Activated CD4-positive, alpha-beta T cell treated with anti-CD3 and anti-CD28 coated beads, Interleukin-2, Interleukin-6, amounts not matched to agents 100 ng/mL and 50 ng/mL, durations not matched to agents 16 hours and 8 hours (primary cell): ENCODE measurements at regions not wholly inside any gene's neighbourhood (a gene's known extent, or its start where the extent isn't known, plus 50 kb on each side); places are given as distances from the start of the nearest gene placed in this dataset.

Experiments
- DNase-seq: peaks from one replicate; pipeline ENCODE4 v3.0.0-alpha.2; 2020

DNA sequence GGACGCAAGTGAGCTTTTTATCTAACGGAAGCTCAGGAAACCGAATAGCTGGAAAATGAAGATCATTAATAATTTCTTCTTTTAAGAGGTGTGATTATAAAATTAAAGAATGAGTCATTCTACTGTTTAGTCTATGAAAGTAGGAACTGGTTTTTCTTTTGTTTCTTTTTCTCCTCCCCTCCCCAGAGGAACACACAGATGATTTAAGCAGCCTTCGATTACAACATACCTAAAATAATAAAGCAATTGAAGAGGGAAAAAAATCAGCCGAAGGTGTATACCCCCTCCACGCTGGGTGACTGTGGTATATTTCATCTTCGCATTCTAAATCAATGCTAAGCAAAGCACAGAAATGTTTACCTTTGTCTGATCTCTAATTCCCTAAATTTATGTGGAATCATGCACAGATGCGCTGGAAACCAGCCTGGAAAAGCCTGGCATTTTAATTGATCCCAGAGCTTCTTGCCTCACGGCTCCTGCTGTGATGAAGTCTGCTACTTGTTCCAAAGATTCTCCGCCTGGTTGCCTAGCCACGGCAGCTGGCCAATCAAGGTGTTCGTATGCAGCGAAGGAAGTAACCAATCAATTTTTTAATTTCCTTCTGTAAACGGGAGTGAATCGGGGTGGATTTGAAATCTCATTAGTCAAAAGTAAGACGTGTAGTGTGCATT lies 133.9 kb downstream of the FANCF start:
- DNase-seq: no peak

DNA sequence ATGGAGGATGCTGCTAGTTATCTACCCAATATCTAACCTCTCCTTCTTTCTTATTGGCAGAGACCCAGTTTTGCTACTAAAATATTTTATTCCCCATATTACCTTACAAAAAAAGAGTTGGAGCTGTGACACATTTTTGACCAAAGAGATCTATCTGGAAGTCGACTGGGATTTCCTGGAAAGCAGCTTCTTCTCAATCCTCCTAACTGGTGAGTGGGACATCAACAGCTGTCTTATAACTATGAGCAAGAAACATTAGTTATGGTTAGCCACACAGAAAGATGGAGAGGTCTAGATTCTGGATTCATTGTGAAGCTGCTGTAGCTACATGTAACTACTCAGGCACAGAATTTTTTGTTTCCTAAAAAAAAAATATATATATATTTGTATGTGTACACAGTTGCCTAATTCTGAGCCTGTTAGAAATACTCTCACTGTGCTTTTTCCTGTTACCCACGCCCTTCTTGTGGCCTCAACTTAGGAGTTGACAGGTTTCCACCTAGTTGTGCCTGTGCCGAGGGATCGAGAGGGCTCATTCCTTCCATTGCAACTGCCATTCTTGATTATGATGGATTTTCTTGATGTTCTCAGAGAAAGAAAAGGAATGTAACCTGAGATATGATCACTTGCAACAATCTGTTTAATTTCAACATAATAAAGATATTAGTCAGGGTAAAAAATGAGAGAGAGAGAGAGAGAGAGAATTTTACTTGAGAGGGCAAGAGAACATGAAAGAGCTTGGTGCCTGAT lies 142.0 kb downstream of the SLC17A6 start:
- no peak for DNase-seq

DNA sequence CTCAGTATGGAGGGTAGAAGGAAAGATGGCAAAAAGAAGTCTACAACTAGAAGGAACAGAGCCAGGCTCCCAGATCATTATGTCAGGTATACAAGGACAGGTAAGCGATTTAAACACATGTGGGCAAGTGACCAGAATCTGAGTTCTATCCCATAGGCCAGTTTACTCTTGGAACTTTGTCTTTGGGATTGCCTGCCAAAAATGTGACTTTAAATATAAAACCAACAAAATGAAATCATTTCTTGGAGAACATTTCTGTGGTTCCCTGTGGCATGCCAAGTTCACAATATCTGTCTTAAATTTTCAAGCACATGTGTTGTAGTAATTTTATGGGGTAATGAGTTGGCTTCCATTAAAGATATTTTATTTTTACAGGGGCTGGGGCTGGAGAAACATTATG lies 141.0 kb downstream of the SLC17A6 start:
- DNase-seq: no peak

- no peak for DNase-seq
Measured at GRCh38 chr11:22478169-22478568, 140.0 kb downstream of the SLC17A6 start.

DNA sequence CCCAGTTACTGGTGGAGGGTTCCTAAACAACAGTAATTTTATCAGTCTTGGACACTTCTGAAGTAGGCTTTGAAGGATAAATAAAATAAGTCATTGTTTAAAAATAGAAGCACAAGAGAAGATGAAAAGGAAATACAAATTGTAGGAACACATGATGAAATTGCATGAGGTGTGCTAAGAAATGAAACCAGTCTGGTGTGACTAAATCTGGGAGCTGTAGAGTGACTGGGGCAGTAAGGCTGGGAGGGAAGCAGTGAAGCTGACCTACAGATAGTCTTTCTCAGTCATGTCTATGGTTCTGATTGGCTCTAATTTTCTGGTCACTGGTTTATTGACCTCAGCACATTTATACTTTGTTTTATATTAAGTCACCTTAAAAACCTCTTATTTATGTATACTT lies 139.1 kb downstream of the SLC17A6 start:
- DNase-seq: no peak

DNA sequence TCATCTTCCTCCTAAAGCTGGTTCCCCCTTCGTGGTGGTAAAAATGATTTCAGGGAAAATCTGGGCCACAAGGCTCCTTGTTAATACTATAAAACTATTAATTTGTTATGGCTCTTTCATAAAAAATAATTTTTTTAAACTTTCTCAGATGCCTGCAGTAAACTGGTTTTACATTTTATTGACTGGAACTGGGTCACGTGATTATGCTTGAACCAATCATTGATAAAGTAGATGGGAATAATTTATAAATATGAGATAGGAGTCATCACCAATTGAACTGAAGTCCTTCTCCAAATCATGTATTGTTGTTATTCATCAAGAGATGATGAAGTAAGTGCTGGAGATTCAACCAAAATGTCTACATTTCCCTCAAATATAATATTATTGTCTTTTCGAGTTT lies 138.4 kb downstream of the SLC17A6 start:
- no peak for DNase-seq

DNA sequence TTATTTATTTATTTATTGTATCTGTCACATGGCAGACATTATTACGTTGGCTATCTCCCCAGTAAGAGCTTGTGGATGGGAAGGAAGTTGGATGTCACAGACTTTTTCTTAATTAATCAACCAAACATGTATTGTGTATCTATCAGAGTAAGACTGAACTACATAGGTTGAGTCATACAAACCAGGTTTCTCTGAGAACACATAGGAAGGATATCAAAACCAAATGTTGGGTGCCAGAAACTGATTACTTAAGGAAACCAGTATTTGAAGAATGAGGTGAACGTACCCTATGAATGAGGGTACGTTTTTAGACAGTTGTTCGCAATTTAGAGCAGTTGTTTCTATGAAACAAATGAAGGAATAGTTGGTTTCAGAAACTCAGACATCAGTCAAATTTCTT lies 136.4 kb downstream of the SLC17A6 start:
- no peak for DNase-seq

DNA sequence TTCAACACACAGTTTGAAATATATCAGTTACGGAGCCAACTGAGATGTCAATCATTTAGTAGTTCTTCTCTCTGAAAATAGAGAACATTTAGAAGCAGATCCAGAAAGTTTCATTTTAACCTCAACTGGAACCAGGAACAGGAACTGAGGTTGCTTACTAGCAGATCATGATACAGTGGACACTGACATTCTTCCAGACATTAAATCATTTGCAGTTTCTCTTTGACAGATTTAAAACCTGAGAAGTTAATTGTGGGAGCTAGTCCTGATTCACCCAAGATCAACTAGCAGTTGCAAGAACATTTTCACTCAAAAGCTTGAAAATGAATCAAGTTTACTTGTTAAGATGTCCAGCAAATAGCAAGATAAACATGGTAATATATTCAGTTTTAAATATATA lies 135.4 kb downstream of the SLC17A6 start:
- DNase-seq: no peak

DNA sequence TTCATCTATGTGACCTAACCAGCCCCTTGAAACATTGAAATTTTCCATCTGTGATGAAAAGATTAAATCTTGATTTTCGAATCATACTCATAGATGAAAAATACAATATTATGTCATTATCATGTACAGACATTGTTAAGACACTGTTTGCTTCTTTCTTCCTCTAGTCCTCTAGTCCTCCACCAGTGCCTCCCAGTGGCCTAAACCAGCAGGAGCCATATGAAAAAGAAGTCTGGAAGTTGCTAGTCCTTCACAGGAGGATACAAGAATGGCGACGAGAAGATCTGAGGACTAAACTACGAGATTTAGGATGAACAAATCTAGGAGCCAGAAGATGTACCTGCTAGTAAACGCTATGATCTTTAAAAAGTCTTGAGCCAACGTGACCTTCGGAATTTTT lies 134.1 kb downstream of the SLC17A6 start:
- DNase-seq: no peak

GRCh38 chr11:22471385-22471784 lies 133.2 kb downstream of the SLC17A6 start:
- DNase-seq: no peak

DNA sequence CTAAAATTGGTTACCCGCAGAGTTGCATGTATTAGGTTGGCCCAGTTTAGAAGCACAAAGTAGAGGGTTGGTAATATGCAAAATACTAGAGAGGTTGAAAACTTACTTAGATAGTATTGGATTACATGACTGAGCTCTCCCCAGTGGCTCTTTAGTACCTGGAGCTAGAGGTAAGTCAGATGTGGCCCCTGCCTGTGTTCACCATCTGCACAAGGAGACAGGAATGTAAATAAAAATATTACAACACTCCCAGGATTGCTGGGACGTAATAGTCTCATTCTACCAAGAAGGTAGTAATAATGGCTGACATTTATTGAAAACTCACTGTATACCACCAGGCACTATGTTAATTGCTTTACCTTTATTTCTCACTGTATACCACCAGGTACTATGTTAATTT lies 129.6 kb downstream of the SLC17A6 start:
- DNase-seq: no peak

- DNase-seq: no peak
Measured at GRCh38 chr11:22467248-22467647, 129.1 kb downstream of the SLC17A6 start.

DNA sequence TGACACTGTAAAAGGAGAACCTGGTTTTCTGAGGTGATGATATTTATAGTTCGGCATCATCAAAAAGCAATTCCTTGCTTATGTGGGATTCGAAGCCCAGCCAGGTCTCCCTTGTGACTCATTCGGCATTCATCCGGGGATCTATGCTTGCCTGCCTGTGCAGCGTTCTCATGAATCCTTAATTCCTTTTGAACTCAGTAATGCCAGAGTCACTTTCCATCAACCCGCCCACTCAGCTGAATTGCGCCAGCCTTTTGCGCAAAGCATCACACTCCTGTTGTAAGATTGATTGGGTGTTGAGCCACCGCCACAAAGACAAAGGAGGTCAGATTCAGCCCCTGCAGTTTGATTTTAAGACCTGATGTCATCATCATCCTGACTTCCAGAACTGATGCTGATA lies 128.6 kb downstream of the SLC17A6 start:
- no peak for DNase-seq

GRCh38 chr11:22466351-22466750 lies 128.2 kb downstream of the SLC17A6 start:
- DNase-seq: no peak

DNA sequence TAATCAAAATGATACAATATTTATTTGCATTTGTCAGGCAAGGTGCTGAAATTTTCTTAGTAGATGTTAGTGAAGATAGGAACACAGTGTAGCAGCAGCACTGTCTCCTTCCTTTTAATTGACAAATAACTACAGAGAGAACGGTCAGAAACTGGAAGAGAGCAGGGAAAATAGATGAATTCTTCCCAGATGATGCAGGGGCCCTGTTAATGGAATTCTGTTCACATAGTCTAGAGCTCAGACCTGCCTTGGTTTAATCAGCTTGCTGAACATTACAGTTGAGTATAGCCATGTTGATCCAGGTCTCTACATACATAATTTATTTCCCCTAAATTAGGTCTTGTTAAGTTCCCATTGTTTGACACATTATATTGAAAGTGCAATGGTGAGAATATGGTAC lies 127.4 kb downstream of the SLC17A6 start:
- no peak for DNase-seq

DNA sequence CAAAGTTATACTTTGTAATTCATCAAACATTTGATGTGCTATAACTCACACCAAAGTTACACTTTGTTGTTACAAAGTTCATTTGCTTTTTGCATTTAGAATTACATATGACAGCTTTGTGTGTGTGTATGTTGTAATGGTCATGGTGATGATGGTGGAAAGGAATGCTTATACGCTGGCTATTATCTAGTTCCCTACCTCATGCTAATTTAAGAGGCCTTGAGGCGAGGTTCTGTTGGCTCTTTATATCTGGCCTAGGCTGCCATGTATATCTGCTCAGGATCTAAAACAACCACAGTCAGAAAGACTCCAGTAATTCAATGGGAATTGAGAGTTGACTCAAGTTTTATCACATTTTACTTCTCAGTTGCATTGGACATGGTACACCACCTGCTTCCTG lies 123.4 kb downstream of the SLC17A6 start:
- no peak for DNase-seq

- no peak for DNase-seq
Measured at GRCh38 chr11:22460181-22460580, 122.0 kb downstream of the SLC17A6 start.

GRCh38 chr11:22459048-22459447 lies 120.9 kb downstream of the SLC17A6 start:
- no peak for DNase-seq

GRCh38 chr11:22458161-22458560 lies 120.0 kb downstream of the SLC17A6 start:
- DNase-seq: no peak

- DNase-seq: no peak
Measured at GRCh38 chr11:22456993-22457762, 119.0 kb downstream of the SLC17A6 start.

- no peak for DNase-seq
Measured at GRCh38 chr11:22454461-22455090, 116.4 kb downstream of the SLC17A6 start.

- no peak for DNase-seq
Measured at GRCh38 chr11:22449441-22449840, 111.3 kb downstream of the SLC17A6 start.

GRCh38 chr11:22444076-22444475 lies 105.9 kb downstream of the SLC17A6 start:
- no peak for DNase-seq

- no peak for DNase-seq
Measured at GRCh38 chr11:22441831-22442230, 103.7 kb downstream of the SLC17A6 start.
